ENCODE measurements at regions not wholly inside any gene's neighbourhood (a gene's known extent, or its start where the extent isn't known, plus 50 kb on each side); places are given as distances from the start of the nearest gene placed in this dataset.

- no peak for ATAC-seq (ENCODE audit: low read depth)
These were observed 300.4 kb upstream of the AMELY start for GRCh38 chrY:7211971-7212370.

GRCh38 chrY:7204456-7204855 is 292.9 kb upstream of the AMELY start:
- no peak for DNase-seq (ENCODE audit: low spot score)
- no peak for TF ChIP-seq CTCF (IDR thresholded peaks at IDR 0.05; ENCODE audit: poor library complexity, severe bottlenecking)
- H3K27ac ChIP-seq (ENCODE audit: poor library complexity, severe bottlenecking) = no peak overlapping the region
- ATAC-seq (ENCODE audit: low read depth) = no peak
- H3K4me3 ChIP-seq (ENCODE audit: severe bottlenecking) = no peak overlapping the region
- H3K4me1 ChIP-seq (ENCODE audit: insufficient read depth, poor library complexity, severe bottlenecking) = no peaks in the 10 kb centered on the region
- no peaks in the 10 kb centered on the region for H3K36me3 ChIP-seq (ENCODE audit: low read depth)
- H3K9me3 ChIP-seq (ENCODE audit: severe bottlenecking) = no peaks in the 10 kb centered on the region
- no peaks in the 10 kb centered on the region for H3K27me3 ChIP-seq (ENCODE audit: insufficient read depth, poor library complexity, severe bottlenecking)

More at GRCh38 chrY:7211971-7212370, 300.4 kb upstream of the AMELY start:
- Histone ChIP-seq H3K27me3 (ENCODE audit: insufficient read depth, poor library complexity, severe bottlenecking) (no peaks in the 10 kb centered on the region), H3K9me3 (ENCODE audit: severe bottlenecking) (no peaks in the 10 kb centered on the region), H3K4me3 (ENCODE audit: severe bottlenecking) (no peak overlapping the region), H3K4me1 (ENCODE audit: insufficient read depth, poor library complexity, severe bottlenecking) (no peaks in the 10 kb centered on the region), H3K27ac (ENCODE audit: poor library complexity, severe bottlenecking) (no peak overlapping the region), H3K36me3 (ENCODE audit: low read depth) (no peaks in the 10 kb centered on the region)
- no peak for TF ChIP-seq CTCF (IDR thresholded peaks at IDR 0.05; ENCODE audit: poor library complexity, severe bottlenecking)
- DNase-seq (ENCODE audit: low spot score) = no peak

DNA sequence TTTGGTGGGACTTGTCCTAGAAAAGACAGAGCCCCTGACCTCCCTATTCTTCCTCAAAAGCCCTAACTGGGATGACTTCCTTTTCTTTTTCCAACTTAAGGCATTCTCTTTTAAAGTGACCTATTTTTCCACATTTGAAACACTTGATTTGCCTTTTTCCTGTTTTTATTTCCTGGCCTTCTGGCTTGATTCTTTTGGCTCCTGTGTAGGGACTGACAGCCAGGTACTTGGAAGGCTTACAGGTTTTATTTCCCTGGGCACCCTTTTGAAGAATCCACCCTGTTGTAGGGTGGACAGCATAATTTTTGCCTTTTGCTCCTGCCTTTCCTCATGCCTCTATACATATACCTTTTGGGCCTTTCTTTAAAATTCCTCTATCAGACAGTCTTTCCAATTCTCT is 271.0 kb upstream of the AMELY start:
- H3K4me1 ChIP-seq (ENCODE audit: insufficient read depth, poor library complexity, severe bottlenecking) = no peaks in the 10 kb centered on the region
- H3K27me3 ChIP-seq (ENCODE audit: insufficient read depth, poor library complexity, severe bottlenecking) = no peaks in the 10 kb centered on the region
- H3K36me3 ChIP-seq (ENCODE audit: low read depth) = no peaks in the 10 kb centered on the region
- H3K27ac ChIP-seq (ENCODE audit: poor library complexity, severe bottlenecking) = no peak overlapping the region
- no peak for DNase-seq (ENCODE audit: low spot score)
- no peak for TF ChIP-seq CTCF (IDR thresholded peaks at IDR 0.05; ENCODE audit: poor library complexity, severe bottlenecking)
- no peaks in the 10 kb centered on the region for H3K9me3 ChIP-seq (ENCODE audit: severe bottlenecking)
- H3K4me3 ChIP-seq (ENCODE audit: severe bottlenecking) = no peak overlapping the region
- ATAC-seq (ENCODE audit: low read depth) = no peak

DNA sequence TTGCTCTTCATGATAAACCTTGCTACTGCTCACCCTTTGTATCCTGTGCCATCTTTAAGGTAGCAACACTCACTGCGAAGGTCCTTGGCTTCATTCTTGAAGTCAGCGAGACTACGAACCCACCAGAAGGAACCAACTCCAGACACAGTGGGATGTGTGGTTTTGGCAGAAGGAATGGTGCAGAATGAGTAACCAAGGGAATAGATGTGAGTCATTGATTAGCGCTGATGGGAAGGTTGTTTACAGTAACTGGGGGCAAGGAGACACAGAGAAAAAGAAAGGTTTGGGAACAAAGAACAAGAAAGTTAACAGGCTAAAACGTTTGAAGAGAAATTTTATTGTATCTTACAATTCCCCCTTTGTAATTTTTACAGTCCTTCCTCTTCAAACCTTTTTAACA is 266.1 kb upstream of the AMELY start:
- no peak for DNase-seq (ENCODE audit: low spot score)
- H3K27me3 ChIP-seq (ENCODE audit: insufficient read depth, poor library complexity, severe bottlenecking) = no peaks in the 10 kb centered on the region
- H3K27ac ChIP-seq (ENCODE audit: poor library complexity, severe bottlenecking) = no peak overlapping the region
- H3K9me3 ChIP-seq (ENCODE audit: severe bottlenecking) = no peaks in the 10 kb centered on the region
- TF ChIP-seq CTCF (IDR thresholded peaks at IDR 0.05; ENCODE audit: poor library complexity, severe bottlenecking) = no peak
- peak; percentile 90 for ATAC-seq (ENCODE audit: low read depth)
- no peaks in the 10 kb centered on the region for H3K4me1 ChIP-seq (ENCODE audit: insufficient read depth, poor library complexity, severe bottlenecking)
- H3K36me3 ChIP-seq (ENCODE audit: low read depth) = no peaks in the 10 kb centered on the region
- H3K4me3 ChIP-seq (ENCODE audit: severe bottlenecking) = no peak overlapping the region

- Histone ChIP-seq H3K4me1 (ENCODE audit: insufficient read depth, poor library complexity, severe bottlenecking) (no peaks in the 10 kb centered on the region), H3K4me3 (ENCODE audit: severe bottlenecking) (no peak overlapping the region), H3K9me3 (ENCODE audit: severe bottlenecking) (no peaks in the 10 kb centered on the region), H3K27ac (ENCODE audit: poor library complexity, severe bottlenecking) (no peak overlapping the region), H3K36me3 (ENCODE audit: low read depth) (no peaks in the 10 kb centered on the region), H3K27me3 (ENCODE audit: insufficient read depth, poor library complexity, severe bottlenecking) (peaks cover 5% of the 10 kb centered on the region)
- no peak for ATAC-seq (ENCODE audit: low read depth)
- DNase-seq (ENCODE audit: low spot score) = no peak
- TF ChIP-seq CTCF (IDR thresholded peaks at IDR 0.05; ENCODE audit: poor library complexity, severe bottlenecking) = no peak
These were observed 257.9 kb upstream of the AMELY start for GRCh38 chrY:7169475-7169874.

Measured in RWPE2 (cell line).